A673 (cell line): ENCODE measurements at regions not wholly inside any gene's neighbourhood (a gene's known extent, or its start where the extent isn't known, plus 50 kb on each side); places are given as distances from the start of the nearest gene placed in this dataset.

Source experiments
- BruUV-seq: library from RNA; stranded (reverse); fragments of 400-500 nt; replicated peaks from 2 replicates; lab custom pipeline; 2021; lab: Mats Ljungman, UMichigan
- CTCF ChIA-PET: fragments of 300-600 bp; sonication (Branson Sonifier 250); formaldehyde crosslinking; loops from one replicate; lab custom pipeline; 2022; ENCODE audit warnings: antibody characterized with exemption; lab: Charles Lee
- POLR2A ChIA-PET: fragments of 300-600 bp; sonication (Branson Sonifier 250); formaldehyde crosslinking; loops from one replicate; lab custom pipeline; 2022; ENCODE audit warnings: antibody characterized with exemption; ENCODE audit not compliant: low non-redundant PET; lab: Charles Lee
- DNase-seq: peaks from one replicate; pipeline ENCODE4 v3.0.0-alpha.2; 2015; ENCODE audit warnings: low spot score
- H3K27ac ChIP-seq: fragments of 200-600 bp; sonication (generic); 2 replicates; pipeline ENCODE4 v1.5.1; 2016; ENCODE audit warnings: mixed run types, low read depth, mild to moderate bottlenecking, mixed read lengths, antibody characterized with exemption, low read length; ENCODE audit not compliant: poor library complexity, severe bottlenecking
- H3K27me3 ChIP-seq: fragments of 200-600 bp; sonication (generic); replicated peaks from 2 replicates; pipeline ENCODE4 v1.6.1; 2017; ENCODE audit warnings: mixed run types, low read depth, mild to moderate bottlenecking, mixed read lengths, antibody characterized with exemption, low read length; ENCODE audit not compliant: insufficient read depth, poor library complexity
- H3K36me3 ChIP-seq: fragments of 200-600 bp; sonication (generic); 2 replicates; pipeline ENCODE4 v1.6.1; 2016; ENCODE audit warnings: mixed run types, mild to moderate bottlenecking, mixed read lengths, antibody characterized with exemption, low read length; ENCODE audit not compliant: insufficient read depth, poor library complexity, severe bottlenecking
- H3K4me1 ChIP-seq: fragments of 200-600 bp; sonication (generic); 2 replicates; pipeline ENCODE4 v1.6.1; 2017; ENCODE audit warnings: mixed run types, mild to moderate bottlenecking, mixed read lengths, antibody characterized with exemption, low read length; ENCODE audit not compliant: insufficient read depth, poor library complexity, severe bottlenecking
- H3K4me3 ChIP-seq: fragments of 200-600 bp; sonication (generic); 2 replicates; pipeline ENCODE4 v1.5.1; 2016; ENCODE audit warnings: low read depth, mixed run types, mild to moderate bottlenecking, mixed read lengths, low read length; ENCODE audit not compliant: poor library complexity, severe bottlenecking
- H3K9me3 ChIP-seq: fragments of 200-600 bp; sonication (generic); 2 replicates; pipeline ENCODE4 v1.6.1; 2016; ENCODE audit warnings: mixed run types, low read depth, mild to moderate bottlenecking, mixed read lengths, antibody characterized with exemption, low read length; ENCODE audit not compliant: poor library complexity, severe bottlenecking
- EZH2 ChIP-seq: fragments of 200-600 bp; sonication (generic); IDR thresholded peaks from 2 replicates; pipeline ENCODE4 v1.6.1; 2017; ENCODE audit warnings: borderline replicate concordance, low read depth, mild to moderate bottlenecking, mixed read lengths, antibody characterized with exemption, low read length; ENCODE audit not compliant: poor library complexity, severe bottlenecking
- intact Hi-C: fragments of 100-400 bp; cut with micrococcal nuclease; formaldehyde crosslinking; loops from one replicate; pipeline ENCODE4 v1.10.0; 2022; ENCODE audit not compliant: unreplicated experiment
- TF ChIP-seq, protein P1 (sequence below): fragments of 300-800, 200-600 bp; sonication (generic); conservative IDR thresholded peaks from 2 replicates; pipeline ENCODE4 v1.5.1; 2017; ENCODE audit warnings: low read depth, mild to moderate bottlenecking, antibody characterized with exemption, low read length, moderate library complexity, mixed read lengths

DNA sequence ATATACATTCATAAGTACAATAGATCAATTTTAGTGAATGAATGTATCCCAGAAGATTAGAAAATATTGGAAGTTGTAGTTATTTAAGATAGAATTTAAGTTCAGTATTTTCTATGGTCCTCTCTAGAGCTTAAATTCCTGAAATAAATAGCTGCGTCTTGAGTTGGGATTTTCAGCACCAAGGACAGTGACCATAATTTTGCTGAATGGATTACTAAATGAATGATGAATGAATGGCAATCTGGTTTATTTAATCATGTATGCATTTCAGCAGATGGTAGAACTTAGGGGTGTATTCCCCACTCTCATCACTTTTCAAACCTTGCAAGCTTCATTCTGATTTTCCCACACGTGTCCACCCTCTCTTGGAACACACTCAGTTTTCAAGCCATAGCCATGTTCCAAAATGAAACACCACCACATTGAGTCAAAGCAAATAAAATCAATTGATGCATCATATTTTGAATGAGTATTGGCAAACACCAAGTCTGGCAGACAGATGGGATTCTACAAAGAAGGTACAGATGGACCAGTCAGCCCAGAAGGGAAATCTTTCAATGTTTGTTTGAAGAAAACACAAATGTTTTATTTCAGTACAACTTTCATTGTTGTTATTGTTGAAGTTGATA, 362.2 kb upstream of the NXPH2 start:
- Histone ChIP-seq H3K36me3 (no peaks in the 10 kb centered on the region), H3K27ac (no peak overlapping the region), H3K9me3 (no peaks in the 10 kb centered on the region), H3K4me1 (no peaks in the 10 kb centered on the region), H3K27me3 (peaks cover 4% of the 10 kb centered on the region), H3K4me3 (no peak overlapping the region)
- CTCF ChIA-PET, result no interaction called here
- POLR2A ChIA-PET, result interaction anchor here (0.5 kb wide), 1 partner anchor 174 kb away, joined by 3 read pairs; no protein-coding TSS in a partner anchor
- no peak for TF ChIP-seq EZH2
- TF ChIP-seq, protein P1, sequence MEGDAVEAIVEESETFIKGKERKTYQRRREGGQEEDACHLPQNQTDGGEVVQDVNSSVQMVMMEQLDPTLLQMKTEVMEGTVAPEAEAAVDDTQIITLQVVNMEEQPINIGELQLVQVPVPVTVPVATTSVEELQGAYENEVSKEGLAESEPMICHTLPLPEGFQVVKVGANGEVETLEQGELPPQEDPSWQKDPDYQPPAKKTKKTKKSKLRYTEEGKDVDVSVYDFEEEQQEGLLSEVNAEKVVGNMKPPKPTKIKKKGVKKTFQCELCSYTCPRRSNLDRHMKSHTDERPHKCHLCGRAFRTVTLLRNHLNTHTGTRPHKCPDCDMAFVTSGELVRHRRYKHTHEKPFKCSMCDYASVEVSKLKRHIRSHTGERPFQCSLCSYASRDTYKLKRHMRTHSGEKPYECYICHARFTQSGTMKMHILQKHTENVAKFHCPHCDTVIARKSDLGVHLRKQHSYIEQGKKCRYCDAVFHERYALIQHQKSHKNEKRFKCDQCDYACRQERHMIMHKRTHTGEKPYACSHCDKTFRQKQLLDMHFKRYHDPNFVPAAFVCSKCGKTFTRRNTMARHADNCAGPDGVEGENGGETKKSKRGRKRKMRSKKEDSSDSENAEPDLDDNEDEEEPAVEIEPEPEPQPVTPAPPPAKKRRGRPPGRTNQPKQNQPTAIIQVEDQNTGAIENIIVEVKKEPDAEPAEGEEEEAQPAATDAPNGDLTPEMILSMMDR, result no peak
- peak; percentile 62 for DNase-seq
- no TSS peak for BruUV-seq
- intact Hi-C loops, result no loop called here

DNA sequence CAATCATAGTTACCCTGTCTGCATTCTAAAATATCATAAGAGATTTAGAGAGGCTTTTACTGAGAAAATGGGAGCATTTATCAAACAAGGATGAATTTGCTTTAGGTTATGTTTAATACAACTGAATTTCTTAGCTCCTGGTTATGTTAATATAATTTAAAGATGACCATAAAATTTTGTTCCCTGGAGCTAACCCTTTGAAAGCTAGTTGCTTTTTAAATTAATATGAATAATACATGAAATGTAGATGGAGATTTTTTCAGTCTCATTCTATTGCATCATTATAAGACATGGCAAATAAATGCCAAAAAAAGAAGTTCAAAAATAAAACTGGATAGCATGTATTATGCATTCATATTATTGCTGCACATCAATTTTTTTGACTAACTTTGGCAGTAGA, 344.1 kb upstream of the NXPH2 start:
- TF ChIP-seq EZH2, result no peak
- TF ChIP-seq, protein P1, result no peak
- no peak overlapping the region for H3K4me3 ChIP-seq
- ChIA-PET POLR2A (no interaction called here), CTCF (no interaction called here)
- H3K9me3 ChIP-seq, result no peaks in the 10 kb centered on the region
- no peaks in the 10 kb centered on the region for H3K36me3 ChIP-seq
- intact Hi-C loops, result no loop called here
- BruUV-seq, result no TSS peak
- H3K27ac ChIP-seq, result no peak overlapping the region
- no peak for DNase-seq
- H3K27me3 ChIP-seq, result no peaks in the 10 kb centered on the region
- H3K4me1 ChIP-seq, result no peaks in the 10 kb centered on the region

DNA sequence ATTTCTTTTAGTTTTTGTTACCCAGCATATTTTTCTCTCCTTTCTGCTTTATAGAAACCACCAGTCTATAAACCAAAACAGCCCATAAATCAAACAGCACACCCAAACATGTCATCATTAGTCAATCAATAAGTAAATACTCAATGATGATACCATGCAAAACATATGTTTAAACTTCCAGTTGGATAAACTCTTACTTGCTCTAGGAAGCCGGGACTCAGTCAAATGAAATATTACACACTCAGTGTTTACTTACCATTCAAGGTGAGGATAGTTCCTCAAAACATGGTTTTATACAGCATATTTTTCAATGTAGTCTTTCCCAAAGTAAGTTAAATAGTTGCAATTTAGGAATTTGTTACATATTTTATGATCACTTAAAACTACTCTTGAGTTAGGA, 343.6 kb upstream of the NXPH2 start:
- Histone ChIP-seq H3K27ac (no peak overlapping the region), H3K4me1 (no peaks in the 10 kb centered on the region), H3K36me3 (no peaks in the 10 kb centered on the region), H3K27me3 (no peaks in the 10 kb centered on the region), H3K4me3 (no peak overlapping the region), H3K9me3 (no peaks in the 10 kb centered on the region)
- DNase-seq, result no peak
- ChIA-PET CTCF (no interaction called here), POLR2A (no interaction called here)
- no peak for TF ChIP-seq EZH2
- TF ChIP-seq, protein P1, result no peak
- BruUV-seq, result no TSS peak
- intact Hi-C loops, result no loop called here
